Mucosa of rectum (tissue), 2 donors: ENCODE measurements at regions not wholly inside any gene's neighbourhood (a gene's known extent, or its start where the extent isn't known, plus 50 kb on each side); places are given as distances from the start of the nearest gene placed in this dataset.

Source experiments
- H3K27ac ChIP-seq, 2 donors: one replicate each; pipeline ENCODE4 v1.7.0; 2013; ENCODE audit warnings: inconsistent platforms in 2 of 2, low read depth in 2 of 2, low read length in 2 of 2
- H3K27me3 ChIP-seq, 2 donors: one replicate each; pipeline ENCODE4 v1.7.0; 2013; ENCODE audit warnings: low read length in 2 of 2; ENCODE audit not compliant: control insufficient read depth in 2 of 2, insufficient read depth in 2 of 2
- H3K36me3 ChIP-seq, 2 donors: one replicate each; pipeline ENCODE4 v1.7.0; 2013; ENCODE audit warnings: low read length in 2 of 2; ENCODE audit not compliant: control insufficient read depth in 2 of 2, insufficient read depth in 2 of 2
- H3K4me1 ChIP-seq, 2 donors: one replicate each; pipeline ENCODE4 v1.7.0; 2013; ENCODE audit warnings: low read length in 2 of 2, mild to moderate bottlenecking in 1 of 2; ENCODE audit not compliant: control insufficient read depth in 2 of 2, insufficient read depth in 2 of 2
- H3K4me3 ChIP-seq, 2 donors: one replicate each; pipeline ENCODE4 v1.7.0; 2013; ENCODE audit warnings: low read length in 2 of 2
- H3K9ac ChIP-seq, 2 donors: one replicate each; pipeline ENCODE4 v1.7.0; 2013; ENCODE audit warnings: low read length in 2 of 2, low read depth in 1 of 2, mild to moderate bottlenecking in 1 of 2
- H3K9me3 ChIP-seq, 2 donors: one replicate each; pipeline ENCODE4 v1.7.0; 2013; ENCODE audit warnings: low read length in 2 of 2; ENCODE audit not compliant: control insufficient read depth in 2 of 2
- donor health status: healthy.
- donor health status: Normal muscosa, but diverticular disease.

DNA sequence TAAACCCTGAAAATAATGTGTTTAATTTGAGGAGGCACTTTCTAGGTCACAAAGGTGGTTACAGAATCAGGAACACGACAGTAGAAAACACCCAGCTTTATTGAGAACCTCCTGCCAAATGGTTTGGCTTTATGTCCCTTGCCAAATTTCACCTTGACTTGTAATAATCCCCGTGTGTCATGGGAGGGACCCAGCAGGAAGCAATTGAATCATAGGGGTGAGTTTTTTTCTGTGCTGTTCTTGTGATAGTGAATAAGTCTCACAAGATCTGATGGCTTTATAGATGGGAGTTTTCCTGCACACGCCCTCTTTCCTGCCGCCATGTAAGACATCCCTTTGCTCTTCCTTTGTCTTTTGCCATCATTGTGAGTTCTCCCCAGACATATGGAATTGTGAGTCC, 193.8 kb upstream of the KLF6 start:
- Histone ChIP-seq H3K27me3 (no peaks in the 10 kb centered on the region), H3K9me3 (peaks cover 0 to 3% of the 10 kb centered on the region in 2 donors), H3K4me3 (no peak overlapping the region), H3K4me1 (peaks cover 6 to 11% of the 10 kb centered on the region in 2 donors), H3K36me3 (no peaks in the 10 kb centered on the region), H3K9ac (no peak overlapping the region), H3K27ac (peak overlapping the region; percentile 63 to 77)

DNA sequence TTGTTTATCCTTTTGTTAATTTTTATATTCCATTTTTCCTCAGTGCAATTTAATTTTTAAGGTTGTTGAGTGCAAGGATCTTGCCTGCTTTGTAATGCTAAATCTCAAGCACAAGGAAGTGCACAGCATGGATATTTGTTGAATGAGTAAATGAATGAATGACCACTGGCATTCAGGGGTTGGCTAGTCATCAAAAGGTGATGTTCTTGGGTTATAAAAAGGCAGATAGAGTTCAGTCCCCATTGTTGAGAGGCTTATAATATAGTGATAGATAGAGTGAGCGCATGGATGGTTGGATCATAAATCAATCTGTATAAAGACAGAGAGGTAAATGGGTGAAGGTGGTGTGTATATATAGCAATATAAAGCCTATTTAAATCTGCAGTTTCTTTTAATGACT, 193.2 kb upstream of the KLF6 start:
- no peaks in the 10 kb centered on the region for H3K27me3 ChIP-seq
- peak overlapping the region; percentile 77 for H3K27ac ChIP-seq
- H3K9ac ChIP-seq: no peak overlapping the region
- peaks cover 6 to 11% of the 10 kb centered on the region in 2 donors for H3K4me1 ChIP-seq
- peaks cover 0 to 3% of the 10 kb centered on the region in 2 donors for H3K9me3 ChIP-seq
- H3K36me3 ChIP-seq: no peaks in the 10 kb centered on the region
- no peak overlapping the region for H3K4me3 ChIP-seq

DNA sequence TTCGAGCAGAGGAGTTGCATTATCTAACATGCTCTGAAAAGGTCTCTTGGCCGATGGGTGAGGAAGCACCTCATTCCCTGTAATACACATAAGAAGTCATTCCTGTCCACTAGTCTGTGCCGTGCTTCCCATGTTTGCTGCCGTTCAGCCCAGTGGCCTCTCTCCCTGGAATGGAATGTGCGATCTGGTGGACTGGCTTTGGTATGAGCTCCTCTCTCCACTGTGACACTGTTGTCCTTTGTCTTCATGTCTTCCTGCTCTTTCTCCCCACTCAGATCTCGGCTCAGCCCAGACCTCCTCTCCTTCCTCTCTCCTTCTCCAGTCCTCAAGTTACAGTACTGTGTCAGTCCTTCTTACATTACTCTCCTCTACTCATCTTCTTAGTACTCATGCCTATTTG, 192.8 kb upstream of the KLF6 start:
- Histone ChIP-seq H3K4me3 (no peak overlapping the region), H3K36me3 (no peaks in the 10 kb centered on the region), H3K27ac (peak overlapping the region; percentile 77), H3K4me1 (peaks cover 6 to 11% of the 10 kb centered on the region in 2 donors), H3K9ac (no peak overlapping the region), H3K9me3 (peaks cover 0 to 3% of the 10 kb centered on the region in 2 donors), H3K27me3 (no peaks in the 10 kb centered on the region)

DNA sequence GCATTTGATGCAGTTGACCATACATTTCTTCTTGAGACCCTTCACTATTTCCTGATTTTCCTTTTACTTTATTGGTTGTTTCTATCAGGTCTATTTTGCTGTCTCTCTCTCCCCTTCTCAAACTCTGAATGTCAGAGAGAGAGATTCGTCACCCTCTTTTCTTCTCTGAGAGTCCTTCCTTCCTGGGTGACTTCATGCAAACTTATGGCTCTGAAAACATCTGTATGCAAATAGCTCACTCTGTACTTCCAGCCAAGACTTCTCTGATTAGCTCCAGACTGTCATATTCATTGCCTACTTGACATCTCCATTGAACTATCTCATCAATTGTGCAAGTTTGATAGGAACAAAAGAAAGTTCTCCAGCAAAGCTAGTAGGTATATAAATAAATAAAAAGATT, 191.7 kb upstream of the KLF6 start:
- Histone ChIP-seq H3K9me3 (peaks cover 0 to 3% of the 10 kb centered on the region in 2 donors), H3K27ac (no peak overlapping the region), H3K36me3 (no peaks in the 10 kb centered on the region), H3K4me1 (peaks cover 6 to 11% of the 10 kb centered on the region in 2 donors), H3K4me3 (no peak overlapping the region), H3K9ac (no peak overlapping the region), H3K27me3 (no peaks in the 10 kb centered on the region)

DNA sequence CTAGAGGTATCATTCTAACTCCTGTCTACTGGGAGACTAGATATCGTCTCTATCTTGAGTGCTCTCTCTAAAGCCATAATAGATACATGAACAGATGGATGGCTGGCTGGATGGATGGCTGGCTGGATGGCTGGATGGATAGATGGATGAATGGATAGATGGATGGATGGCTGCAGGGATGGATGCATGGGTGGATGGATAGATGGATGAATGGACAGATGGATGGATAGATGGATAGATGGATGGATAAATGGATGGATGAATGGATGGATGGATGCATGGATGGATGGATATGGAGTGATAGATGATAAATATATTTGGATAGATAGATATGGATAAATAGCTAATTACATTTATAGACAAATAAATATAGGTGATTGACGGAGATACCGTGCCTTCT, 191.2 kb upstream of the KLF6 start:
- Histone ChIP-seq H3K27me3 (no peaks in the 10 kb centered on the region), H3K36me3 (no peaks in the 10 kb centered on the region), H3K9ac (no peak overlapping the region), H3K4me1 (peaks cover 6 to 11% of the 10 kb centered on the region in 2 donors), H3K27ac (no peak overlapping the region), H3K9me3 (peaks cover 0 to 3% of the 10 kb centered on the region in 2 donors), H3K4me3 (no peak overlapping the region)

DNA sequence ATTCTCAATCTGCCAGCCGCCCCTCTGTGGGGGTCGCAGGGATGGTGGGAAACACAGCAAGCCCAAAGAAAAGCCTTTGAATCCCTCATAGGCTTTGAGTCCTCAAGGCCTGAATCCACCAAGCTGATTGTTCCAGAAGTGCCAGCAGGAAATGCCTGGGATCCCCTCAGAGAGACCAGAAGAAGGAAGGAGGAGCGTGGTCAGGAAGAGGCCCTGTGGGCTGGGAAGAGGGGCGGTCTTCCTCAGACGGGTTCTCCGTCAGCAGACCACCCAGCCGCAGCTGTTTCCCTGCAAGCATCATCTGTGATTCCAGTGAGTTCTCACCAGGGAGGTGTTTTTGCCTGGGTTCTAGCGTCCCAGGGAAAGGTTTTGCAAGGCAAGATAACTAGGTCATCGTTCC, 190.0 kb upstream of the KLF6 start:
- H3K4me1 ChIP-seq: peaks cover 4 to 17% of the 10 kb centered on the region in 2 donors
- no peak overlapping the region for H3K27ac ChIP-seq
- H3K4me3 ChIP-seq: no peak overlapping the region
- H3K9me3 ChIP-seq: peaks cover 0 to 3% of the 10 kb centered on the region in 2 donors
- H3K27me3 ChIP-seq: no peaks in the 10 kb centered on the region
- no peak overlapping the region for H3K9ac ChIP-seq
- H3K36me3 ChIP-seq: no peaks in the 10 kb centered on the region

DNA sequence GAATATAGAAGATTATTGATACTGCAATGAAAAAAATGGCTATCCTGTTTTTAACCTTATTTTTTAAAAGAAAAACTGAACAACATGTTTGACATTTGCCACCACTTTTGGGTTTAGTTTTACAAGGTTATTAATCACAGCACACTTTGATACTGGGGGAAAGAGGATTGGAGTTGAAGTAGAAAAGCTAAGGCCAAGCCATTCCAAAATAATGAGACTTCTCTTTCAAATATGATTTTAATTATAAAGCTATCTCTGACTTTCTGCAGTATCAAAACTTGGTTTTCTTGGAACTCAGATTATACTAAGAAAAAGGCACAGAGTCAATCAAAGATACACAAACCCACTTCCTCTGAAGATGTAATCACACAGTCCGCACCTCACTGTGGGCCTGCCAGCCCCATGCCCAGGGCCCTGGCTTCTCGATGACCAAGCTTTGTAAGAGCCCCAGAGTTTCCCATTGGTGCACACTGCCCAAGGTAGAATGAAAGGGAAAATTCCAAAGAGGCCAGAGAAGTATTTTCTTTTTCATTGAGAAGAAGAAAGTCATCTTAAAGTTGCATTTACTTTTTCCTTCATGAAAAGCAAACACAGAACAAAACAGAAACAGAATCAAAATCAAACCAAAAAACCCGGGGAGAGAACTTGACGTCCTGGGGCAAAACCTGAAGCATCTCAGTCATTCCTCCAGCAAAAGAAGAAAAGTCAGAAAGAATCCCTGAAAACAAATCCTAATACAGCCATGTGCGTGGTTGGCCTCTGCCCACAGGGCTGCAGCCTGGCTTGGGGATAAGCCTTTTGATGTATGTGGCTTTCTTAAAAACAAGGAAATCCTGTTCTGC, 187.7 kb upstream of the KLF6 start:
- Histone ChIP-seq H3K27me3 (no peaks in the 10 kb centered on the region), H3K9ac (no peak overlapping the region), H3K9me3 (peaks cover 0 to 3% of the 10 kb centered on the region in 2 donors), H3K4me1 (peaks cover 11 to 23% of the 10 kb centered on the region in 2 donors), H3K4me3 (no peak overlapping the region), H3K36me3 (no peaks in the 10 kb centered on the region), H3K27ac (peak overlapping the region; percentile 14 to 32)

DNA sequence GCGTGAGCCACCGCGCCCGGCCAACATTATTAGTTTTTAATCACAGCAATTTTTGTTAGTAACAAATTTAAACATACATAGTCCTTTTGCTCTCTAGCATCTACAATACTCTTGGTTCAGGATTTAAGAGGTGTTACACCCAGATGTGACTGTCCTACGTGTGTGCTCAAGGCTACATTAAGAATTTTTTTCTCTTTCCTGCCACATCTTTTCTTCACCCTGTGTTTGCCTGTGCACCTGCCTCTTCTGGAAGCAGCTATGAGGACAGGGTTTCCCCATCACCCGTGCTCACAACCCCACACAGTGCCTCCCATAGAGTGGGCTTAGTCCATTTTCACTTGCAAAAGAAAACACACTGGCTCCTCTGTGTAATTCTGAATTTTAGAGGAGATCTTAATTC, 186.7 kb upstream of the KLF6 start:
- peaks cover 7 to 23% of the 10 kb centered on the region in 2 donors for H3K4me1 ChIP-seq
- H3K4me3 ChIP-seq: no peak overlapping the region
- H3K9me3 ChIP-seq: peaks cover 0 to 3% of the 10 kb centered on the region in 2 donors
- peak overlapping the region in 1 of 2 donors; percentile 32 for H3K27ac ChIP-seq
- no peak overlapping the region for H3K9ac ChIP-seq
- no peaks in the 10 kb centered on the region for H3K27me3 ChIP-seq
- no peaks in the 10 kb centered on the region for H3K36me3 ChIP-seq

DNA sequence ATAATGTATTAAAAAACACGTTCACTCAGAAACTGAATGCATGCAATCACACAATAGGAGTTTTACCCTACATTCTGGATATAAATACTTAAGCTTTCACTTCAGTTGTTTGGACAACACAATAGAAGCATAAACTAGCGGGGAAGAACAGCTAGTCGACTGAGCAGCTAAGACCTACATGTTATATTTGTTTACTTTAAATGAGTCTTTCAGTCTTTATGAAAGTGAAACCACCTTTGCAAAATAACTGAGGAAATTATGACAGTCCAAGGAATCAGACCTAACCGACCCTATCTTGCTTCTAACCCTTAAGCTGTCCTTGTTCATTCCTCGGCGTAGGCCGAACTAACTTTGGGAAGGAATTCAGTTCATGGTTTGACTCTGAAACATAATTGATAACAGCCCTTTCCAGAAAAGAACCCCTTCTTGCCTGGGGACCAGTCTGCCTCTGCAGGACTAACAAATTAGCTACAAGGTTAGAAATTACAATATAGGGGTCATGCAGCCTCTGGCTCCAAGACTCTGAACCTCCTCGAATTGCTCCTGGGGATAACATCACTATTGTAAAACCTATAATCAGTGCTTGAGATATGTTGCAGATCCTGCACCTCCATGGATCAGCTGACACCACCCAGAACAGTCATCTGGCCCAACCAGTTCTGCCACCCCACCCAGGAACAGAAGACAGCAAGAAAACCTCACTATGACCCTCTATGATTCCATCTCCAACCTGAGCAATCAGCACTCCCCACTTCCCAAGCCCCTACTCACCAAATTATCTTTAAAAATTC, 185.1 kb upstream of the KLF6 start:
- no peak overlapping the region for H3K4me3 ChIP-seq
- H3K27me3 ChIP-seq: no peaks in the 10 kb centered on the region
- no peak overlapping the region for H3K9ac ChIP-seq
- H3K27ac ChIP-seq: peak overlapping the region; percentile 35 to 63
- no peaks in the 10 kb centered on the region for H3K36me3 ChIP-seq
- peaks cover 9 to 27% of the 10 kb centered on the region in 2 donors for H3K4me1 ChIP-seq
- no peaks in the 10 kb centered on the region for H3K9me3 ChIP-seq

DNA sequence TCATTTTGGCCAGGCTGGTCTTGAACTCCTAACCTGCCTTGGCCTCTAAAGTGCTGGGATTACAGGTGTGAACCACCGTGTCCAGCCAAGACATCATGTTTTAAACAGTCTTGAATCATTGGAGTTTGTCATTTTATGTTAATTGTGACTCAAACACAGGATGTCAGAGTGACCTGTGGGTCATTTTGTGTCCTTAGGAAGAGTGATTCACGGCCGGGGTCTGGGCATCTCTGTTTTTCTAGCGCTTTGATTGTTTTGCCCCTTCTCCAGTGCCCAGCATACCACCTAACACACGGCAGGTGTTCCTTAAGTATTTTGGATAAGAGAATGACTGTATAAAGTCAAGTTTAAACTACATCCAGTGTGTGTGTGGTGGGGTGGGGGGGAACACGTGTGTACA, 183.7 kb upstream of the KLF6 start:
- Histone ChIP-seq H3K36me3 (no peaks in the 10 kb centered on the region), H3K27ac (no peak overlapping the region), H3K9ac (no peak overlapping the region), H3K27me3 (no peaks in the 10 kb centered on the region), H3K9me3 (no peaks in the 10 kb centered on the region), H3K4me1 (peaks cover 21 to 40% of the 10 kb centered on the region in 2 donors), H3K4me3 (no peak overlapping the region)
